ENCODE measurements at regions not wholly inside any gene's neighbourhood (a gene's known extent, or its start where the extent isn't known, plus 50 kb on each side); places are given as distances from the start of the nearest gene placed in this dataset.

GRCh38 chr1:101587741-101588140 lies 350.9 kb downstream of the S1PR1 start:
- Histone ChIP-seq H2BK12ac (ENCODE audit: low read depth, low read length) (no peak overlapping the region), H2BK15ac (ENCODE audit: low read length) (no peak overlapping the region), H2BK120ac (replicated peaks; ENCODE audit: low read depth, low read length) (no peak overlapping the region), H3K14ac (ENCODE audit: insufficient read length) (no peak overlapping the region), H4K8ac (ENCODE audit: extremely low read depth, insufficient read depth, low read length) (no peak overlapping the region), H3K9ac (replicated peaks in 1 of 4; ENCODE audit: extremely low read depth in 1 of 4, low read depth in 3 of 4, low read length in 3 of 4) (no peak overlapping the region), H3K36me3 (ENCODE audit: control insufficient read depth in 2 of 4, insufficient read depth in 4 of 4, low read length in 3 of 4) (no peaks in the 10 kb centered on the region), H3K27ac (ENCODE audit: low read depth, low read length) (no peak overlapping the region), H4K20me1 (replicated peaks in 1 of 2; ENCODE audit: control insufficient read depth in 1 of 2, insufficient read depth in 2 of 2, low read length in 2 of 2) (no peaks in the 10 kb centered on the region), H3K4me1 (replicated peaks in 1 of 4; ENCODE audit: control insufficient read depth in 3 of 4, insufficient read depth in 4 of 4, low read length in 3 of 4) (no peaks in the 10 kb centered on the region), H3K79me2 (ENCODE audit: control insufficient read depth in 1 of 2, insufficient read depth in 2 of 2, low read length in 2 of 2) (no peaks in the 10 kb centered on the region), H4K91ac (replicated peaks; ENCODE audit: insufficient read length, low read length) (no peak overlapping the region), H3K9me3 (ENCODE audit: insufficient read depth in 2 of 2, low read depth in 1 of 2, low read length in 1 of 2) (no peaks in the 10 kb centered on the region), H3K23ac (ENCODE audit: insufficient read length) (no peak overlapping the region), H2BK20ac (ENCODE audit: low read length) (no peak overlapping the region), H3K56ac (replicated peaks; ENCODE audit: insufficient read length, low read depth, low read length) (no peak overlapping the region), H4K5ac (ENCODE audit: insufficient read length, low read depth, low read length) (no peak overlapping the region), H3K4me3 (ENCODE audit: extremely low read depth in 1 of 4, insufficient read depth in 2 of 4, low read depth in 3 of 4, low read length in 4 of 4) (no peak overlapping the region), H3K23me2 (ENCODE audit: low read depth, low read length) (no peaks in the 10 kb centered on the region), H2BK5ac (ENCODE audit: low read depth, low read length) (no peak overlapping the region), H3K4ac (replicated peaks; ENCODE audit: insufficient read length, low read depth, low read length) (no peak overlapping the region), H3K18ac (ENCODE audit: extremely low read depth, low read length) (no peak overlapping the region), H3K27me3 (replicated peaks in 1 of 4; ENCODE audit: control insufficient read depth in 3 of 4, extremely low read depth in 1 of 4, insufficient read depth in 3 of 4, low read length in 3 of 4) (no peaks in the 10 kb centered on the region), H3K79me1 (ENCODE audit: low read depth, low read length) (no peaks in the 10 kb centered on the region), H3K4me2 (ENCODE audit: insufficient read depth in 1 of 2, low read depth in 2 of 2, low read length in 2 of 2) (no peak overlapping the region), H2AFZ (ENCODE audit: low read length) (no peak overlapping the region), H2AK5ac (ENCODE audit: low read depth, low read length) (no peak overlapping the region)
- no peak for DNase-seq (ENCODE audit: low read depth in 1 of 2, low spot score in 2 of 2)
- no peak for TF ChIP-seq CTBP2 (IDR thresholded peaks at IDR 0.05; ENCODE audit: borderline replicate concordance, insufficient read depth, insufficient read length, low read length)
- no peak for TF ChIP-seq BACH1 (IDR thresholded peaks at IDR 0.05; ENCODE audit: low read length)
- no peak for TF ChIP-seq CREB1 (IDR thresholded peaks at IDR 0.05)
- no peak for TF ChIP-seq SIRT6 (IDR thresholded peaks at IDR 0.05; ENCODE audit: low read length)
- TF ChIP-seq RXRA (IDR thresholded peaks at IDR 0.05; ENCODE audit: insufficient read depth, low read depth, low read length) = no peak
- TF ChIP-seq ATF3 (IDR thresholded peaks at IDR 0.05; ENCODE audit: insufficient read depth, low read depth, low read length) = no peak
- TF ChIP-seq KDM5A (IDR thresholded peaks at IDR 0.05; ENCODE audit: low read length) = no peak
- no peak for TF ChIP-seq RNF2 (IDR thresholded peaks at IDR 0.05; ENCODE audit: borderline replicate concordance, low read depth, low read length, missing control alignments, poor library complexity, severe bottlenecking)
- no peak for TF ChIP-seq GABPA (IDR thresholded peaks at IDR 0.05; ENCODE audit: borderline replicate concordance, insufficient read depth, low read length)
- TF ChIP-seq CBX8 (IDR thresholded peaks at IDR 0.05; ENCODE audit: borderline replicate concordance, low read depth, low read length) = no peak
- no peak for TF ChIP-seq YY1 (IDR thresholded peaks at IDR 0.05; ENCODE audit: low read depth, low read length)
- no peak for TF ChIP-seq TEAD4 (IDR thresholded peaks at IDR 0.05; ENCODE audit: low read depth, low read length)
- CTCF ChIA-PET (ENCODE audit: partially characterized antibody) = interaction anchor here (1.0 kb wide), 1 partner anchor 17 kb away, joined by 4 read pairs; no protein-coding TSS in a partner anchor
- POLR2A ChIA-PET (ENCODE audit: partially characterized antibody) = no interaction called here
- FAIRE-seq = no peak
- 69% methylated on average over 5 of the region's 5 CpGs; no CpG with 5 or more reads in 1 of the 2 experiments for WGBS, 2 experiments (ENCODE audit: extremely low coverage in 1 of 2, insufficient coverage in 1 of 2, insufficient read length in 1 of 2, insufficient replicate concordance in 2 of 2, low coverage in 1 of 2, low lambda C conversion rate in 2 of 2, missing lambda C conversion rate in 1 of 2)
